ENCODE measurements at regions not wholly inside any gene's neighbourhood (a gene's known extent, or its start where the extent isn't known, plus 50 kb on each side); places are given as distances from the start of the nearest gene placed in this dataset.

DNA sequence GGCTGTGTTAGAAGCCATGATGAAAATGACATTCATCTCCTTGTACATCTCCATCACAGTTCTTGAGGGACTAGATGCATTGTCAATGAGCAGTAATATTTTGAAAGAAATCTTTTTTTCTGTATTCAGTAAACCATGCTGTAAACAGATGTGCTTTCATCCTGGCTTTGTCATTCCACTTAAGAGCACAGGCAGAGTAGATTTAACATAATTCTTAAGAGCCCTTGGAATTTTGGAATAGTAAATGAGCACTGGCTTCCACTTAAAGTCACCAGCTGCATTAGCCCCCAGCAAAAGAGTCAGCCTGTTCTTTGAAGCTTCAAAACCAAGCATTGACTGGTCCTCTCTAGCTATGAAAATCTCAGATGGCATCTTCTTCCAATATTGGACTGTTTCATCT is 197.8 kb upstream of the HDDC2 start:
- TF ChIP-seq, protein P1, sequence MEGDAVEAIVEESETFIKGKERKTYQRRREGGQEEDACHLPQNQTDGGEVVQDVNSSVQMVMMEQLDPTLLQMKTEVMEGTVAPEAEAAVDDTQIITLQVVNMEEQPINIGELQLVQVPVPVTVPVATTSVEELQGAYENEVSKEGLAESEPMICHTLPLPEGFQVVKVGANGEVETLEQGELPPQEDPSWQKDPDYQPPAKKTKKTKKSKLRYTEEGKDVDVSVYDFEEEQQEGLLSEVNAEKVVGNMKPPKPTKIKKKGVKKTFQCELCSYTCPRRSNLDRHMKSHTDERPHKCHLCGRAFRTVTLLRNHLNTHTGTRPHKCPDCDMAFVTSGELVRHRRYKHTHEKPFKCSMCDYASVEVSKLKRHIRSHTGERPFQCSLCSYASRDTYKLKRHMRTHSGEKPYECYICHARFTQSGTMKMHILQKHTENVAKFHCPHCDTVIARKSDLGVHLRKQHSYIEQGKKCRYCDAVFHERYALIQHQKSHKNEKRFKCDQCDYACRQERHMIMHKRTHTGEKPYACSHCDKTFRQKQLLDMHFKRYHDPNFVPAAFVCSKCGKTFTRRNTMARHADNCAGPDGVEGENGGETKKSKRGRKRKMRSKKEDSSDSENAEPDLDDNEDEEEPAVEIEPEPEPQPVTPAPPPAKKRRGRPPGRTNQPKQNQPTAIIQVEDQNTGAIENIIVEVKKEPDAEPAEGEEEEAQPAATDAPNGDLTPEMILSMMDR (IDR thresholded peaks at IDR 0.05) = no peak
- no peak for TF ChIP-seq POLR2A (IDR thresholded peaks at IDR 0.05)

All from lower leg skin (tissue), 3 donors.